CD4-positive, CD25-positive, alpha-beta regulatory T cell (primary cell): ENCODE measurements at regions not wholly inside any gene's neighbourhood (a gene's known extent, or its start where the extent isn't known, plus 50 kb on each side); places are given as distances from the start of the nearest gene placed in this dataset.

Experiments
- ATAC-seq, 2 donors: fragments of 150-1000 bp; cut with Tn5 transposase; one replicate each; pipeline ENCODE4 v1.10.0; 2021; ENCODE audit warnings: low read depth in 2 of 2, moderate number of reproducible peaks in 2 of 2, moderate library complexity in 1 of 2
- DNase-seq, 3 donors: peaks; one replicate each; pipeline versions ENCODE4 v3.0.0 to v3.0.0-alpha.2; 2012 to 2022; ENCODE audit warnings: mixed read lengths in 1 of 3
- H3K27ac ChIP-seq: one replicate; pipeline ENCODE4 v1.7.0; 2013; ENCODE audit warnings: mild to moderate bottlenecking, low read length; ENCODE audit not compliant: insufficient read depth, poor library complexity, severe bottlenecking
- H3K27me3 ChIP-seq: one replicate; pipeline ENCODE4 v1.7.0; 2013; ENCODE audit warnings: low read length; ENCODE audit not compliant: control insufficient read depth, insufficient read depth
- H3K36me3 ChIP-seq: one replicate; pipeline ENCODE4 v1.7.0; 2013; ENCODE audit warnings: mild to moderate bottlenecking, low read length, moderate library complexity; ENCODE audit not compliant: control insufficient read depth, insufficient read depth
- H3K4me1 ChIP-seq: 2 replicates; pipeline ENCODE4 v1.7.0; 2013; ENCODE audit warnings: mild to moderate bottlenecking, low read length; ENCODE audit not compliant: insufficient read depth, control insufficient read depth, poor library complexity, severe bottlenecking
- H3K4me3 ChIP-seq: one replicate; pipeline ENCODE4 v1.7.0; 2013; ENCODE audit warnings: low read depth, mild to moderate bottlenecking, low read length, moderate library complexity
- H3K9me3 ChIP-seq, 2 experiments: 1 replicate in 1 of 2; 2 replicates in 1 of 2; pipeline ENCODE4 v1.7.0; 2013; ENCODE audit warnings: low read length in 2 of 2, mild to moderate bottlenecking in 1 of 2, moderate library complexity in 1 of 2; ENCODE audit not compliant: control insufficient read depth in 2 of 2
- H3K27ac Mint-ChIP-seq, 3 donors: one replicate each; pipeline ENCODE4 v1.8.0; 2020 to 2022; ENCODE audit warnings: mild to moderate bottlenecking in 3 of 3, mixed read lengths in 3 of 3, moderate library complexity in 2 of 3
- H3K27me3 Mint-ChIP-seq: one replicate; pipeline ENCODE4 v1.8.0; 2022; ENCODE audit warnings: mild to moderate bottlenecking, mixed read lengths
- H3K36me3 Mint-ChIP-seq: one replicate; pipeline ENCODE4 v1.8.0; 2020; ENCODE audit warnings: mixed read lengths
- H3K4me1 Mint-ChIP-seq, 4 donors: one replicate each; pipeline ENCODE4 v1.8.0; 2020 to 2022; ENCODE audit warnings: mixed read lengths in 4 of 4, mild to moderate bottlenecking in 1 of 4
- H3K4me3 Mint-ChIP-seq, 4 donors: one replicate each; pipeline ENCODE4 v1.8.0; 2020 to 2022; ENCODE audit warnings: mild to moderate bottlenecking in 4 of 4, mixed read lengths in 4 of 4, moderate library complexity in 3 of 4
- H3K9me3 Mint-ChIP-seq, 7 donors: one replicate each; pipeline ENCODE4 v1.8.0; 2020 to 2022; ENCODE audit warnings: mixed read lengths in 7 of 7, mild to moderate bottlenecking in 3 of 7, moderate library complexity in 2 of 7

GRCh38 chr10:78889536-78890063, 179.2 kb upstream of the ZMIZ1 start:
- Mint-ChIP-seq H3K27ac (no peak overlapping the region), H3K9me3 (peaks cover 0 to 13% (median 8%) of the 10 kb centered on the region in 7 donors), H3K36me3 (no peaks in the 10 kb centered on the region), H3K4me3 (no peak overlapping the region), H3K27me3 (peaks cover 11% of the 10 kb centered on the region), H3K4me1 (peaks cover 0 to 2% (median 0%) of the 10 kb centered on the region in 4 donors)
- Histone ChIP-seq H3K36me3 (no peaks in the 10 kb centered on the region), H3K4me3 (no peak overlapping the region), H3K27me3 (peaks cover 2% of the 10 kb centered on the region), H3K4me1 (no peaks in the 10 kb centered on the region), H3K9me3 (peaks cover 15% of the 10 kb centered on the region in 2 experiments), H3K27ac (no peak overlapping the region)
- ATAC-seq (no peak), DNase-seq (no peak)

DNA sequence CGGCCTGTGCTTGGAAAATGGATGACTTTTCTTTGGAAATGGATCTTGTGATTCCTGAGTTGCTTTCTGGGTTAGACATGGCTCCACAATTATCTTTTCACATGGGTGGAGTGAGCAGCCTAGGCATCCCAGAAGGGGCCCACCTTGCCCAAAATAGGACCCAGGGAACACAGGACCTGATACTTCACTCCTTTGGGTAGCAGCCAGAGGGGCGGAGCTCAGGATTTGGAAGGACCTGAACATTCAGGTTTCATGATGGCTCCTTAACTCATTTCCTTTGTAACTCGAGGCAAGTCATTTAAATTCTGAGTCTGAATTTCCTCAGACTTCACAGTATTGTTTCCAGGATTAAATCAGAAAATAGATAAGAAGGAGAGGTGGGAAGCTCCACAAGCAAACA, 178.3 kb upstream of the ZMIZ1 start:
- H3K9me3 Mint-ChIP-seq: peaks cover 0 to 13% (median 5%) of the 10 kb centered on the region in 7 donors
- Histone ChIP-seq H3K36me3 (no peaks in the 10 kb centered on the region), H3K4me3 (no peak overlapping the region), H3K27ac (no peak overlapping the region), H3K4me1 (no peaks in the 10 kb centered on the region), H3K27me3 (peaks cover 2% of the 10 kb centered on the region), H3K9me3 (peaks cover 11 to 12% of the 10 kb centered on the region in 2 experiments)
- peaks cover 0 to 2% (median 0%) of the 10 kb centered on the region in 4 donors for H3K4me1 Mint-ChIP-seq
- no peaks in the 10 kb centered on the region for H3K36me3 Mint-ChIP-seq
- no peak for ATAC-seq
- peak overlapping the region in 1 of 3 donors; percentile 5 for H3K27ac Mint-ChIP-seq
- peaks cover 6% of the 10 kb centered on the region for H3K27me3 Mint-ChIP-seq
- DNase-seq: no peak
- no peak overlapping the region for H3K4me3 Mint-ChIP-seq

- no peaks in the 10 kb centered on the region for H3K36me3 Mint-ChIP-seq
- peaks cover 2% of the 10 kb centered on the region for H3K27me3 ChIP-seq
- DNase-seq: no peak
- H3K4me1 ChIP-seq: no peaks in the 10 kb centered on the region
- H3K36me3 ChIP-seq: no peaks in the 10 kb centered on the region
- peaks cover 10% of the 10 kb centered on the region for H3K27me3 Mint-ChIP-seq
- no peak for ATAC-seq
- peaks cover 0 to 2% (median 0%) of the 10 kb centered on the region in 4 donors for H3K4me1 Mint-ChIP-seq
- H3K27ac Mint-ChIP-seq: no peak overlapping the region
- H3K27ac ChIP-seq: no peak overlapping the region
- peaks cover 0 to under 1% of the 10 kb centered on the region in 2 experiments for H3K9me3 ChIP-seq
- H3K4me3 ChIP-seq: no peak overlapping the region
- no peak overlapping the region for H3K4me3 Mint-ChIP-seq
- peaks cover 0 to 7% (median 1%) of the 10 kb centered on the region in 7 donors for H3K9me3 Mint-ChIP-seq
These were observed 177.0 kb upstream of the ZMIZ1 start for GRCh38 chr10:78891741-78892140.

- no peak overlapping the region for H3K4me3 ChIP-seq
- no peaks in the 10 kb centered on the region for H3K9me3 ChIP-seq
- H3K9me3 Mint-ChIP-seq: peaks cover 0 to 7% (median 0%) of the 10 kb centered on the region in 7 donors
- no peak for ATAC-seq
- H3K27me3 Mint-ChIP-seq: peaks cover 13% of the 10 kb centered on the region
- peak in 1 of 3 donors; percentile 4 for DNase-seq
- peaks cover 2% of the 10 kb centered on the region for H3K27me3 ChIP-seq
- H3K36me3 ChIP-seq: no peaks in the 10 kb centered on the region
- H3K27ac ChIP-seq: no peak overlapping the region
- no peak overlapping the region for H3K4me3 Mint-ChIP-seq
- no peaks in the 10 kb centered on the region for H3K4me1 ChIP-seq
- no peaks in the 10 kb centered on the region for H3K36me3 Mint-ChIP-seq
- peaks cover 0 to 2% (median 0%) of the 10 kb centered on the region in 4 donors for H3K4me1 Mint-ChIP-seq
- no peak overlapping the region for H3K27ac Mint-ChIP-seq
These were observed 176.2 kb upstream of the ZMIZ1 start for GRCh38 chr10:78892338-78893176.

DNA sequence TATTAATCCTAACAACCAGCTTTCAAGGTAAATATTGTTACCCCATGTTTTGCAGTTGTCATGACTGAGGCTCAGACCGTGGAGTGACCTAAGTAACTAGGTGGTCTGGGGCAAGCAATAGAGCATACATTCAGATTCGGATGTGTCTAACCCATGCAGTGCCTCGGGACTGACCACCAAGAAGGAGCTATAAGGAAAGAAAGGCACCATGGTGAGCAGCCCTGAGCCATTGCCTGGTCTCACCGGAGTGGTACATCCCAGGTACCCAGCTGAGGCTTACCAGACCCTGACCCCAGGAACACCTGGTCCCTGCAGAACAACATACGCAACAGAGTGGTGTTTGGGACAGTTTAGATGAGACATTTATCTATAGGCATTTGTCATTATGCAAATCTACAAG, 175.5 kb upstream of the ZMIZ1 start:
- Mint-ChIP-seq H3K4me1 (peaks cover 0 to 2% (median 0%) of the 10 kb centered on the region in 4 donors), H3K27ac (no peak overlapping the region)
- no peak for DNase-seq

DNA sequence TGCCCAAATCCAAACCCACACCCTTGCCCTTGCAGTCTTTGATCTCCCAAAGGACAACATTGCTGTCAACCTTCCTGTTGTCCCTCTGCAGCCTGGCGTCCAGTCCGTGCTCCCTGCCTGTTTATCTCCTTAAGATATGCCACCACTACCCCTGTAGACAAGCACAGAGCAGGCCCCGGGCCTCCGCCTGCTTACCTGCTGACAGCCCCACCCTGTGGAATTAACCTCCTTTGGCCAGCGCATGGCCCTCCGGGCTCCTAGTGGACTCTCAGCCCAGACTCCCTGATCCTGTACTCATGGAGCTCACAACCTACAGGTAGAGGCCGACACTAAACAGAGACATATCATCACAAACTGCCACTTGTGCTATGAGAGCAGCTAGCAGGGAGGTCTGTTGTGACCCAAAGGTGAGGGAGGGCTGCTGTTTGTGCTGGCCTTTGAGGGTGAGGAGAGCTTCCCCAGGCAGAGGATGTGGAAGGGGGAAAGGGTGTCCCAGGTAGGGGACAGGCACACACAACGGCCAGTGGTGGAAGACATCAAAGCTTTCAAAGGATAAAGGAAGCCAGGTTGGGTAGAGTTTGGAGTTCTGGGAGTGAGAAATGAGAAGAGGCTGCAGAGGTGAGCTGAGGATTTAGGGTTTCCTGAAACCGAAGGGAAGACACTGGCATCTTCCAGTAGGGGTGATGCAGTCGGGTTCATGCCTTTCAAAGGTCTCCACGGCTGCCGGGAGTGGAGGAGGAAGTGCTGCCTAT, 174.5 kb upstream of the ZMIZ1 start:
- Mint-ChIP-seq H3K9me3 (peaks cover 0 to 1% (median 0%) of the 10 kb centered on the region in 7 donors), H3K4me3 (no peak overlapping the region), H3K27ac (peak overlapping the region in 2 of 3 donors; percentile 44 to 52), H3K4me1 (peaks cover 0 to 2% (median 0%) of the 10 kb centered on the region in 4 donors), H3K27me3 (peaks cover 13% of the 10 kb centered on the region), H3K36me3 (no peaks in the 10 kb centered on the region)
- Histone ChIP-seq H3K4me1 (no peaks in the 10 kb centered on the region), H3K9me3 (no peaks in the 10 kb centered on the region), H3K4me3 (no peak overlapping the region), H3K27ac (no peak overlapping the region), H3K27me3 (peaks cover 2% of the 10 kb centered on the region), H3K36me3 (no peaks in the 10 kb centered on the region)
- no peak for ATAC-seq
- DNase-seq: no peak

More for the DNA sequence above, 175.5 kb upstream of the ZMIZ1 start:
- H3K4me3 ChIP-seq: no peak overlapping the region
- H3K27ac ChIP-seq: no peak overlapping the region
- H3K4me3 Mint-ChIP-seq: no peak overlapping the region
- no peaks in the 10 kb centered on the region for H3K36me3 ChIP-seq
- peaks cover 0 to 7% (median 0%) of the 10 kb centered on the region in 7 donors for H3K9me3 Mint-ChIP-seq
- peaks cover 2% of the 10 kb centered on the region for H3K27me3 ChIP-seq
- H3K36me3 Mint-ChIP-seq: no peaks in the 10 kb centered on the region
- no peaks in the 10 kb centered on the region for H3K9me3 ChIP-seq
- no peak for ATAC-seq
- H3K4me1 ChIP-seq: no peaks in the 10 kb centered on the region
- H3K27me3 Mint-ChIP-seq: peaks cover 13% of the 10 kb centered on the region

DNA sequence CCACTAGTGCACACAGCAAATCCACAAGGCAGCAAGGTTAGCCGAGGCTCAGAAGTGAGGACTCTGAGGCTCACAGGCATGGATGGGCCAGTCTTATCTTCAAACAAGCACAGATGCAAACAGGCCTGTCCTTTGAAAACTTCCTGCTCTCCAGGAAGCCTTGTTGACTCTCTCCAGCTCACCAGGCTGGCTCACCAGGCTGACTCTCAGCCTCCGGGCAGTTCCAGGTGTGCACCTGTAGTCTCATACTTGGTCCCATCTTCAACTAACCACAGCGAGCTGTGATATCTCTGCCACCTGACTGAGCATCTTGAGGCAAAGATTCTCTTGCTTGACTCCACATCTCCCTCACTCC, 173.9 kb upstream of the ZMIZ1 start:
- H3K9me3 Mint-ChIP-seq: peaks cover 0 to 1% (median 0%) of the 10 kb centered on the region in 7 donors
- H3K36me3 ChIP-seq: no peaks in the 10 kb centered on the region
- no peaks in the 10 kb centered on the region for H3K9me3 ChIP-seq
- H3K4me3 ChIP-seq: no peak overlapping the region
- DNase-seq (no peak), ATAC-seq (no peak)
- H3K4me3 Mint-ChIP-seq: no peak overlapping the region
- H3K4me1 ChIP-seq: no peaks in the 10 kb centered on the region
- no peaks in the 10 kb centered on the region for H3K27me3 ChIP-seq
- no peak overlapping the region for H3K27ac ChIP-seq
- H3K27ac Mint-ChIP-seq: peak overlapping the region in 1 of 3 donors; percentile 44
- H3K4me1 Mint-ChIP-seq: peaks cover 0 to 2% (median 0%) of the 10 kb centered on the region in 4 donors
- no peaks in the 10 kb centered on the region for H3K36me3 Mint-ChIP-seq
- H3K27me3 Mint-ChIP-seq: peaks cover 13% of the 10 kb centered on the region
